K562 (cell line): ENCODE measurements at regions not wholly inside any gene's neighbourhood (a gene's known extent, or its start where the extent isn't known, plus 50 kb on each side); places are given as distances from the start of the nearest gene placed in this dataset.

Experiments used
- ATAC-seq: fragments of 200-7000 bp; cut with Tn5 transposase; 3 replicates; pipeline ENCODE4 v1.9.1; 2020; ENCODE audit warnings: moderate library complexity
- BruUV-seq: library from RNA; stranded (reverse); fragments of 400-500 nt; replicated peaks from 2 replicates; lab custom pipeline; 2021; lab: Mats Ljungman, UMichigan
- CTCF ChIA-PET: fragments of 300-600 bp; formaldehyde crosslinking; extraction: SDS; loops from one replicate; lab custom pipeline; 2021; ENCODE audit warnings: low intra/inter-chr PET ratio; lab: Yijun Ruan, JAX
- POLR2A ChIA-PET: fragments of 300-600, 350-650 bp; sonication (Branson Sonifier 250); formaldehyde crosslinking; extraction: SDS; loops from one replicate; lab custom pipeline; 2021; ENCODE audit warnings: antibody characterized with exemption, inconsistent platforms; lab: Yijun Ruan, JAX
- DNase-seq, 4 experiments: peaks; one replicate each; pipeline versions ENCODE4 v3.0.0 to v3.0.0-alpha.2; 2011 to 2018; ENCODE audit warnings: low spot score in 3 of 4, mixed read lengths in 3 of 4; ENCODE audit errors: extremely low read depth in 1 of 4
- FAIRE-seq: peaks from 2 replicates; lab custom pipeline; 2011; peaks lifted over from hg19 to GRCh38; lab: Jason Lieb, UNC
- H2AFZ ChIP-seq: 2 replicates; pipeline ENCODE4 v1.6.0; 2011; ENCODE audit warnings: low read depth, low read length, control low read depth, inconsistent platforms
- H3K27ac ChIP-seq: fragments of 200-600 bp; 3 replicates; pipeline ENCODE4 v1.8.0; 2011; ENCODE audit warnings: low read depth, mild to moderate bottlenecking, control low read depth, inconsistent platforms, low read length, moderate library complexity, mixed read lengths; ENCODE audit errors: extremely low read depth
- H3K27me3 ChIP-seq, 2 experiments: fragments of 300-600 bp in 1 of 2; 2 replicates in 1 of 2; 3 replicates in 1 of 2; pipeline versions ENCODE4 v1.6.0 to v1.8.0; 2011; ENCODE audit warnings: inconsistent platforms in 2 of 2, low read length in 2 of 2, mild to moderate bottlenecking in 1 of 2, mixed read lengths in 1 of 2, moderate library complexity in 1 of 2; ENCODE audit not compliant: control insufficient read depth in 2 of 2, insufficient read depth in 2 of 2
- H3K36me3 ChIP-seq: fragments of 300-600 bp; 3 replicates; pipeline ENCODE4 v1.8.0; 2011; ENCODE audit warnings: mild to moderate bottlenecking, low read length, inconsistent platforms; ENCODE audit not compliant: control insufficient read depth, insufficient read depth
- H3K4me1 ChIP-seq, 2 experiments: fragments of 200-600 bp in 1 of 2; replicated peaks in 1 of 2; 2 replicates in 1 of 2; 3 replicates in 1 of 2; pipeline versions ENCODE4 v1.5.1 to v1.8.0; 2011; ENCODE audit warnings: inconsistent platforms in 2 of 2, low read length in 2 of 2, mild to moderate bottlenecking in 1 of 2, mixed read lengths in 1 of 2, moderate library complexity in 1 of 2; ENCODE audit not compliant: control insufficient read depth in 2 of 2, insufficient read depth in 2 of 2
- H3K4me2 ChIP-seq: 2 replicates; pipeline ENCODE4 v1.6.1; 2011; ENCODE audit warnings: low read length, control low read depth, inconsistent platforms, mixed read lengths; ENCODE audit not compliant: insufficient read depth
- H3K4me3 ChIP-seq: fragments of 200-600 bp; sonication (generic), shearing (Covaris generic); 2 replicates; pipeline ENCODE4 v1.5.1; 2016; ENCODE audit warnings: control low read depth, inconsistent platforms
- H3K79me2 ChIP-seq: fragments of 200-600 bp; 3 replicates; pipeline ENCODE4 v1.8.0; 2011; ENCODE audit warnings: low read length, inconsistent platforms; ENCODE audit not compliant: control insufficient read depth, insufficient read depth
- H3K9ac ChIP-seq, 2 experiments: 2 replicates each; pipeline versions ENCODE4 v1.6.0 to v1.6.1; 2011; ENCODE audit warnings: low read depth in 2 of 2, low read length in 2 of 2, control low read depth in 1 of 2, inconsistent platforms in 1 of 2, mild to moderate bottlenecking in 1 of 2, mixed read lengths in 1 of 2; ENCODE audit not compliant: insufficient read depth in 1 of 2
- H3K9me1 ChIP-seq: one replicate; pipeline ENCODE4 v1.6.0; 2011; ENCODE audit warnings: inconsistent platforms, mild to moderate bottlenecking, low read length, moderate library complexity; ENCODE audit not compliant: control insufficient read depth, insufficient read depth
- H3K9me3 ChIP-seq: replicated peaks from 2 replicates; pipeline ENCODE4 v1.5.1; 2011; ENCODE audit warnings: low read depth, low read length, inconsistent platforms; ENCODE audit not compliant: control insufficient read depth, insufficient read depth
- H4K20me1 ChIP-seq: replicated peaks from 2 replicates; pipeline ENCODE4 v1.6.1; 2011; ENCODE audit warnings: low read length, inconsistent platforms, mixed read lengths; ENCODE audit not compliant: control insufficient read depth, insufficient read depth
- CEBPG ChIP-seq, 3 experiments: fragments of 200-800 bp in 1 of 3; sonication (Bioruptor generic) in 1 of 3; sonication (generic) in 1 of 3; formaldehyde crosslinking in 1 of 3; IDR thresholded peaks in 2 of 3; conservative IDR thresholded peaks in 1 of 3; 2 replicates each; pipeline versions ENCODE4 v1.6.1 to v1.8.0; 2016 to 2022; ENCODE audit warnings: missing compliant biosample characterization in 2 of 3, missing genetic modification characterization in 2 of 3, mild to moderate bottlenecking in 1 of 3, missing genetic modification reagents in 1 of 3
- CHD2 ChIP-seq: IDR thresholded peaks from 2 replicates; pipeline ENCODE4 v1.6.1; 2011; ENCODE audit warnings: low read depth, low read length
- CREBBP ChIP-seq: IDR thresholded peaks from one replicate; pipeline ENCODE4 v1.6.1; 2012; ENCODE audit warnings: low read depth, mild to moderate bottlenecking, control low read depth, inconsistent platforms, low read length
- FOSL1 ChIP-seq: fragments of 200-800 bp; sonication (Bioruptor generic); conservative IDR thresholded peaks from 2 replicates; pipeline ENCODE4 v1.6.1; 2016; ENCODE audit warnings: missing genetic modification characterization, missing compliant biosample characterization
- KDM1A ChIP-seq, 2 experiments: fragments of 450-650 bp; IDR thresholded peaks; 2 replicates each; pipeline ENCODE4 v1.6.1; 2016; ENCODE audit warnings: mild to moderate bottlenecking in 2 of 2
- MEF2A ChIP-seq: IDR thresholded peaks from 2 replicates; pipeline ENCODE4 v1.6.1; 2011; ENCODE audit warnings: low read depth, mild to moderate bottlenecking, low read length, moderate library complexity; ENCODE audit not compliant: control insufficient read depth
- MTA3 ChIP-seq: fragments of 450-650 bp; formaldehyde crosslinking; IDR thresholded peaks from 2 replicates; pipeline ENCODE4 v1.6.1; 2017; ENCODE audit warnings: mild to moderate bottlenecking, borderline replicate concordance
- MYNN ChIP-seq, 2 experiments: sonication (generic); formaldehyde crosslinking in 1 of 2; IDR thresholded peaks; 2 replicates each; pipeline versions ENCODE4 v1.5.0 to v1.6.1; 2016 to 2020; ENCODE audit warnings: antibody characterized with exemption in 1 of 2, missing genetic modification reagents in 1 of 2
- NCOA6 ChIP-seq: fragments of 450-650 bp; IDR thresholded peaks from 2 replicates; pipeline ENCODE4 v1.6.1; 2017; ENCODE audit warnings: mild to moderate bottlenecking
- NR2F6 ChIP-seq: fragments of 450-650 bp; formaldehyde crosslinking; IDR thresholded peaks from 2 replicates; pipeline ENCODE4 v1.4.0; 2020; ENCODE audit warnings: mild to moderate bottlenecking
- NR3C1 ChIP-seq: sonication (generic); formaldehyde crosslinking; IDR thresholded peaks from 2 replicates; pipeline ENCODE4 v1.8.1; 2022; ENCODE audit warnings: missing genetic modification reagents
- NR4A1 ChIP-seq, 2 experiments: fragments of 250-450 bp in 1 of 2; fragments of 450-650 bp in 1 of 2; sonication (Bioruptor Pico) in 1 of 2; IDR thresholded peaks; 2 replicates each; pipeline versions ENCODE4 v1.4.0 to v1.6.1; 2016 to 2020; ENCODE audit warnings: mild to moderate bottlenecking in 2 of 2, missing compliant biosample characterization in 1 of 2, missing genetic modification characterization in 1 of 2, moderate library complexity in 1 of 2
- RBM14 ChIP-seq: fragments of 200-400 bp; formaldehyde crosslinking; IDR thresholded peaks from 2 replicates; pipeline ENCODE4 v1.6.1; 2018; ENCODE audit warnings: low read depth, mild to moderate bottlenecking, low read length, moderate library complexity, borderline replicate concordance; ENCODE audit not compliant: insufficient read depth
- RNF2 ChIP-seq: sonication (generic); IDR thresholded peaks from 2 replicates; pipeline ENCODE4 v1.6.1; 2016
- TEAD4 ChIP-seq, 2 experiments: sonication (generic) in 1 of 2; formaldehyde crosslinking in 1 of 2; IDR thresholded peaks; 2 replicates each; pipeline versions ENCODE4 v1.6.1 to v1.8.0; 2012 to 2022; ENCODE audit warnings: borderline replicate concordance in 1 of 2, inconsistent platforms in 1 of 2, low read length in 1 of 2, mild to moderate bottlenecking in 1 of 2, missing genetic modification reagents in 1 of 2
- USF1 ChIP-seq: sonication (generic); formaldehyde crosslinking; IDR thresholded peaks from 2 replicates; pipeline ENCODE4 v1.9.0; 2022; ENCODE audit warnings: mild to moderate bottlenecking, missing genetic modification reagents
- ZNF277 ChIP-seq: fragments of 250-450 bp; sonication (Bioruptor Pico); IDR thresholded peaks from 2 replicates; pipeline ENCODE4 v1.8.0; 2022; ENCODE audit warnings: inconsistent platforms, mild to moderate bottlenecking, moderate library complexity, borderline replicate concordance
- ZNF511 ChIP-seq: sonication (generic); formaldehyde crosslinking; IDR thresholded peaks from 2 replicates; pipeline ENCODE4 v1.8.0; 2022; ENCODE audit warnings: mild to moderate bottlenecking, missing genetic modification reagents
- WGBS: fragments of 100-300 bp; shearing (Covaris generic); methylation state at CpG from one replicate; pipeline ENCODE4 v1.1.6; 2016; ENCODE audit warnings: low coverage, mixed read lengths; ENCODE audit not compliant: insufficient coverage; ENCODE audit errors: missing lambda C conversion rate; 5-methylcytosine and 5-hydroxymethylcytosine counted together
- in situ Hi-C: fragments of 300-500 bp; cut with MboI; formaldehyde crosslinking; loops from 4 replicates; pipeline ENCODE4 v1.15.0; 2018; ENCODE audit warnings: inconsistent platforms, mixed read lengths
- intact Hi-C: fragments of 100-400 bp; cut with micrococcal nuclease; formaldehyde crosslinking; loops from 2 replicates; pipeline ENCODE4 v1.14.2; 2022

GRCh38 chr7:25901658-25902057, 250.3 kb upstream of the NFE2L3 start:
- intact Hi-C loops = no loop called here
- POLR2A ChIA-PET = no interaction called here
- FAIRE-seq = no peak

GRCh38 chr7:25906003-25906402, 246.0 kb upstream of the NFE2L3 start:
- 18% methylated on average over 3 of the region's 3 CpGs for WGBS
- H3K9me1 ChIP-seq = no peaks in the 10 kb centered on the region
- ChIA-PET POLR2A (interaction anchor here (1.5 to 3.7 kb wide), 2 partner anchors 9 kb away, joined by 6 to 16 read pairs; no protein-coding TSS in a partner anchor), CTCF (no interaction called here)
- no peaks in the 10 kb centered on the region for H3K27me3 ChIP-seq
- H3K9ac ChIP-seq = no peak overlapping the region
- FAIRE-seq = no peak
- in situ Hi-C loops (no loop called here), intact Hi-C loops (no loop called here)
- ATAC-seq = no peak
- H3K27ac ChIP-seq = no peak overlapping the region
- no peaks in the 10 kb centered on the region; a peak in 2 of 5 replicates for H3K4me1 ChIP-seq
- DNase-seq = no peak
- H3K4me2 ChIP-seq = no peak overlapping the region
- no TSS peak for BruUV-seq
- no peaks in the 10 kb centered on the region for H4K20me1 ChIP-seq
- H3K79me2 ChIP-seq = no peaks in the 10 kb centered on the region
- peak overlapping the region; percentile 17; the same call in 1 of the 2 replicates for H2AFZ ChIP-seq
- no peaks in the 10 kb centered on the region for H3K36me3 ChIP-seq
- no peak overlapping the region for H3K4me3 ChIP-seq
- H3K9me3 ChIP-seq = no peaks in the 10 kb centered on the region
- TF ChIP-seq RNF2 = no peak
- TF ChIP-seq CREBBP = no peak
- TF ChIP-seq MYNN (IDR thresholded peaks at IDR 0.05) = no peak
- TF ChIP-seq MYNN (CRISPR knock-in tag; IDR thresholded peaks at IDR 0.05) = no peak
- TF ChIP-seq NCOA6 = no peak
- no peak for TF ChIP-seq KDM1A (IDR thresholded peaks at IDR 0.05)
- TF ChIP-seq NR4A1 (CRISPR knock-in tag; IDR thresholded peaks at IDR 0.05) = no peak
- TF ChIP-seq NR4A1 (tag; IDR thresholded peaks at IDR 0.05) = no peak
- TF ChIP-seq ZNF277 (CRISPR knock-in tag) = no peak
- no peak for TF ChIP-seq NR3C1 (CRISPR knock-in tag)
- no peak for TF ChIP-seq TEAD4 (IDR thresholded peaks at IDR 0.05; ENCODE audit: low read length)
- TF ChIP-seq TEAD4 (CRISPR knock-in tag; IDR thresholded peaks at IDR 0.05; ENCODE audit: borderline replicate concordance) = no peak
- no peak for TF ChIP-seq ZNF511 (CRISPR knock-in tag)
- TF ChIP-seq USF1 (CRISPR knock-in tag) = no peak

More at GRCh38 chr7:25901658-25902057, 250.3 kb upstream of the NFE2L3 start:
- no peak for DNase-seq
- Histone ChIP-seq H3K9me1 (no peaks in the 10 kb centered on the region), H3K4me2 (no peak overlapping the region), H3K9ac (no peak overlapping the region), H4K20me1 (no peaks in the 10 kb centered on the region), H3K79me2 (no peaks in the 10 kb centered on the region), H3K36me3 (no peaks in the 10 kb centered on the region), H3K4me3 (no peak overlapping the region), H3K27ac (no peak overlapping the region), H3K4me1 (peaks cover 0 to 10% of the 10 kb centered on the region in 2 experiments; a peak in 3 of 5 replicates), H3K27me3 (no peaks in the 10 kb centered on the region), H3K9me3 (no peaks in the 10 kb centered on the region)
- no TSS peak for BruUV-seq
- WGBS = 24% methylated on average over 1 of the region's 1 CpG
- CTCF ChIA-PET = interaction anchor here (0.6 kb wide), 1 partner anchor 460 kb away, joined by 3 read pairs; no protein-coding TSS in a partner anchor
- in situ Hi-C loops = no loop called here
- no peak for ATAC-seq
- TF ChIP-seq CHD2 = no peak
- TF ChIP-seq FOSL1 (tag) = peak; percentile 68
- TF ChIP-seq NR2F6 = no peak
- TF ChIP-seq CEBPG (CRISPR knock-in tag; IDR thresholded peaks at IDR 0.05) = no peak
- peak in 1 of 2 experiments; percentile 12; a peak in 1 of 4 replicates for TF ChIP-seq CEBPG (tag; conservative IDR thresholded peaks at IDR 0.05 in 1 of 2, IDR thresholded peaks at IDR 0.05 in 1 of 2)
- no peak for TF ChIP-seq MTA3
- no peak for TF ChIP-seq RBM14
- no peak for TF ChIP-seq MEF2A
- TF ChIP-seq, all 486 proteins: peak for 2
- H2AFZ ChIP-seq = no peak overlapping the region
